ENCODE measurements at regions not wholly inside any gene's neighbourhood (a gene's known extent, or its start where the extent isn't known, plus 50 kb on each side); places are given as distances from the start of the nearest gene placed in this dataset.
"Not testable (repeated sequence)": the region's sequence is repeated elsewhere in the genome, so short reads cannot be mapped to it uniquely, and the experiment has no call there.

GRCh38 chr10:8663131-8663530, 608.6 kb downstream of the GATA3 start:
- no peak overlapping the region for H3K4me3 ChIP-seq (ENCODE audit: low read depth, low read length)
- DNase-seq (ENCODE audit: low read depth): no peak
- no peak for TF ChIP-seq CTCF (conservative IDR thresholded peaks at IDR 0.05; ENCODE audit: low read depth, low read length)

- no peak overlapping the region for H3K4me3 ChIP-seq (ENCODE audit: low read depth, low read length)
- DNase-seq (ENCODE audit: low read depth): no peak
- no peak for TF ChIP-seq CTCF (conservative IDR thresholded peaks at IDR 0.05; ENCODE audit: low read depth, low read length)
Observed at GRCh38 chr10:8665322-8665721, 610.8 kb downstream of the GATA3 start.

- TF ChIP-seq CTCF (conservative IDR thresholded peaks at IDR 0.05; ENCODE audit: low read depth, low read length): no peak
- H3K4me3 ChIP-seq (ENCODE audit: low read depth, low read length): no peak overlapping the region
- DNase-seq (ENCODE audit: low read depth): no peak
Observed at GRCh38 chr10:8670461-8670860, 616.0 kb downstream of the GATA3 start.

- no peak overlapping the region for H3K4me3 ChIP-seq (ENCODE audit: low read depth, low read length)
- no peak for DNase-seq (ENCODE audit: low read depth)
- no peak for TF ChIP-seq CTCF (conservative IDR thresholded peaks at IDR 0.05; ENCODE audit: low read depth, low read length)
Observed at GRCh38 chr10:8674230-8674629, 619.7 kb downstream of the GATA3 start.

- DNase-seq (ENCODE audit: low read depth): no peak
- no peak overlapping the region for H3K4me3 ChIP-seq (ENCODE audit: low read depth, low read length)
- TF ChIP-seq CTCF (conservative IDR thresholded peaks at IDR 0.05; ENCODE audit: low read depth, low read length): no peak
Observed at GRCh38 chr10:8677642-8678041, 623.2 kb downstream of the GATA3 start.

- not testable (repeated sequence) for DNase-seq (ENCODE audit: low read depth); H3K4me3 ChIP-seq (ENCODE audit: low read depth, low read length)
Observed at GRCh38 chr10:8684916-8685315, 630.4 kb downstream of the GATA3 start.

GRCh38 chr10:8688881-8689280, 634.4 kb downstream of the GATA3 start:
- no peak overlapping the region for H3K4me3 ChIP-seq (ENCODE audit: low read depth, low read length)
- TF ChIP-seq CTCF (conservative IDR thresholded peaks at IDR 0.05; ENCODE audit: low read depth, low read length): no peak
- no peak for DNase-seq (ENCODE audit: low read depth)

GRCh38 chr10:8691498-8692017, 637.1 kb downstream of the GATA3 start:
- DNase-seq (ENCODE audit: low read depth): no peak
- no peak overlapping the region for H3K4me3 ChIP-seq (ENCODE audit: low read depth, low read length)

GRCh38 chr10:8693635-8694034, 639.1 kb downstream of the GATA3 start:
- H3K4me3 ChIP-seq (ENCODE audit: low read depth, low read length); DNase-seq (ENCODE audit: low read depth): not testable (repeated sequence)

More at GRCh38 chr10:8691498-8692017, 637.1 kb downstream of the GATA3 start:
- TF ChIP-seq CTCF (conservative IDR thresholded peaks at IDR 0.05; ENCODE audit: low read depth, low read length): no peak

Data from choroid plexus epithelial cell (primary cell).